Stimulated activated CD4-positive, alpha-beta T cell treated with anti-CD3 and anti-CD28 coated beads, TNF-alpha, amount 100 ng/mL, for 1 hour (primary cell): ENCODE measurements at regions not wholly inside any gene's neighbourhood (a gene's known extent, or its start where the extent isn't known, plus 50 kb on each side); places are given as distances from the start of the nearest gene placed in this dataset.

Experiments used
- DNase-seq, 3 donors: peaks; one replicate each; pipeline ENCODE4 v3.0.0-alpha.2; 2020; ENCODE audit warnings: low read depth in 3 of 3, low spot score in 1 of 3

DNA sequence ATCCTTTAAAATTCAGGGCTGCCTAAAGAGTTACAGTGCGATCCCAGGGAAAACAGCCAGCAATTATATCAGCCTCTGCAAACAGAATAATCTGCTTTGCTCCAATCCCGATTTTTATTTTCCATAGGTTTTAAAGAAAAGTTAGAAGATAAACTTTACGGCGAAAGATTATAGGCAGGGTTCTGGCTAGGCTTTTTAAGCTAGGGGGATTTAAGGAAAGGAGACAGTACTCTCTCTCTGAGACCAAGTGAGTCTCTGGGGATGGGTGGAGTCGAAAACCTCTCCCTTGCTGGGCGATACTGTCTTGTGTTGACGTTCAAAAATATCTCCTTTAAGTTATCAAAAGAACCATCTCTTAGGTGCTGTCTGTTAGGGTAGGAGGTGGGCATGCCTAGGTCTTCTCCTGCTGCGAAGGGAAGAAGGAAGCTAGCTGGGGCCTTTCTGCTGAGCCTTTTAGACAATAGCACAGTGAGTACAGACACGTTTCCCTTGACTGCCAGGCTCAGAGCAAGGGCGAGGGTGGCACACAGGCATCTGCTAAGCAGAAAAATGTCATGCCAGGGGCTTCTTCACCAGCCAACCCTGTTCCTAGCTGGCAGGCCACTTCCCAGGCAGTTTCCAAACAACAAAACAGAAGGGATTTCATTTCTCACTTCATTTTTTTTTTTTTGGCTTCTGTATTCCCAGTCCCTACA lies 167.9 kb upstream of the MAF start:
- no peak for DNase-seq

DNA sequence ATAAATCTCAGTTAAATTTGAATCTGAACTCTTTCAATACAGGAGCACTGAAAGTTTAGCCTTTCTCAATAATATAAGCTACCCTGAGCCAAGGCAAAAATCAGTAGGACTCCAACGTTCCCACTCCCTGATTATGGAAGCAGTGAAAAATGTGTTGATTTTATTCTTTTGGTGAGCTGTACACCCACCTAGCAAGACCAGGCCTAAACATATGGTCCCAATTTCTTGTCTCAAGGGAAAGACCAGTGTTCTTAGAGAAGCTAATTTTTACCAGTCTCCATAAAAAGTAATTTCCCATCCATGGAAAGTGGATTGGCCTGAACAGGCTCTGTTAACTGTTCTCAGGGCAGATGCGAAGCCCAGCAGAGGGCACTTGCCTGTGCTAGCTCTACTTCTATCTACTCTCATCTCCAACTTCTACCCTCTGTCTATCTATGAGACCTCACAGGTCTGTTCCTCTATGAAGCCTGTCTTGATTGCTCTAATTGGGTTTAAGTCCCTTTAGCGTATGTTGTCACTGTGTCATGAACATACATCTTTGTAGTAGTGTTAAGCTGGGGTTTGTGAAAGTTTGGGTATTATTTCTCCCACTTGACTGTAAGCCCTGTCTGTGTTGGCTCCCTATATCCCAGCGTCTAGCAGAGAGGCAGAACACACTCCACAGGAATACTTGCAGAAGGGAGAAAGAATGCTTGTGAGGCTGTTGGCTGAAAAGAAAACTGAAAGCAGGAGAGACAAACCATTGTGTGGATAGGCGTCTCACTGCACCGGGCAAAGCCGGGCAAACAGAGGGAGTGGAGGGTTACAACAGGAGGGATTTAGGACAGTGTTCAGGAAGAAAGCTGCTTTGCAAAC lies 167.1 kb upstream of the MAF start:
- no peak for DNase-seq

DNA sequence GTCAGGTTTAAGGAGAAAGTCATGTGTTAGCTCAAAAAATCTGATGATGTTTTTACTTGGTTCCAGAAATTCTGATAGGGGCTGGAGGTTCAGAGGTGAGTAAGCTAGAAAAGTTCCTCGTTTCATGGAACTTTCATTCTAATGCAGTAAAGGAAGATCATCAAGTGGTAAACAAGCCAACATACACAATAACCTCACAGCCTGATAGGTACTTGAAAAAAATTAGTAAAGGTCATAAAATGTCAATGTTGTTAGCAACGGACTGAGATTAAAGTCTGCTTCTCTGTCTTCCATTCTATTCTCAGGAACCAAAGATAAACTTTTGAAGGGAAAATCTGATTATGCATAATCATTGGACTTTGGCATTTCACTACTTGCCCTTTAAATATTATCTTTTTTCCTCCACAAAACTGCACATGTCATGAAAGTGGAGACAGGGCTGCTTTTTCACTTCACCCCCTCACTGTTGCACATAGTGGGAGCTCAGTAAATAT lies 165.4 kb upstream of the MAF start:
- no peak for DNase-seq

DNA sequence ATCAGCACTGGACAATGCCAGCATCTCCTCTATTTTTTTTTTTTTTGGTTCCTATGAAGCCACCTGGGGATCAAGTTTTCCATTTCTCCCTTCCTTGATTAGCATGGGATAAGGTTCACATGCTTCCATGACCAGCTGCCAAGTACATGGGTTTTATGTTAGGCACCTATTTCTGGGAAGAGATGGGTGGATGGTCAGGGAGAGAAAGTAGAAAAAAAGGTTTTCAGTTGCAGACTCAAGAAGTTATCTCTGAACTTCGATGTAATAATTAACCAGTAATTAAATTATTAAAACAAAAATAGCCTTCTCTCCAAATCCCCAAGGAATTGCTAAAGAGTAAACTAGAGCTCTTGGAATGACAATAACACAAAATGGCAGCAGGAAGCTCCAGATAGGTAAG lies 164.9 kb upstream of the MAF start:
- DNase-seq, result no peak

DNA sequence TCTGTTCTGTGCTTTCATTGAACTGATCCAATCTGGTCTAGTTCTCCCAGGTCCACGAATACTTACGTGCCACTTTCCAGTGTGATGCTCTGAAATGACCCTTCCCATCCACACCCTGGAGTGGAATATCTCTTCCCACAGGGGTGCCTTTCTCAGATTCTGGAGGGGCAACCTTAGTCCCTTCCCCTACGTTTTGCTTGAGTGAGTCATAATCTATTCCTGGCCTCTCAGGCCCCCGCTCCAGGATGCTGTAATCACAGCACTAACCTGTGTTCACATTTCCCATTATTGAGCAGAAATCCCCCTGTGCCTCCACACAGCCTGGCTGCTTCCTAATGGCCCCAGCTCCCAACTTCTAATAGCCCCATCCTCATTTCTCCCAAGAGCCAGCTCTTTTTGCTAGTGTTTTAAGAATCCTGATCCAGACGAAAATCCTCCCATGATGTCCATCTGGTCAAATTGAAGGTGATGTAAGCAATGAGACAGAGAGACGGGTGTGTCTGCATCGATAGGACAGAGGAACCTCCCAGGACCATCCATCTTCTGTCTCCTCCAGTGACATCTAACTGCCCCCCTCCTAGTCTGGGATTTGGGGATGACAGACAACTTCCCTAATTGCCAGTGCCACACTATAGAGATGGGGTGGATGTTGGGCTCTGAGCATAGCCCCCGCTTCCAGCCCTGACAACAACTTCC lies 164.0 kb upstream of the MAF start:
- DNase-seq, result no peak

DNA sequence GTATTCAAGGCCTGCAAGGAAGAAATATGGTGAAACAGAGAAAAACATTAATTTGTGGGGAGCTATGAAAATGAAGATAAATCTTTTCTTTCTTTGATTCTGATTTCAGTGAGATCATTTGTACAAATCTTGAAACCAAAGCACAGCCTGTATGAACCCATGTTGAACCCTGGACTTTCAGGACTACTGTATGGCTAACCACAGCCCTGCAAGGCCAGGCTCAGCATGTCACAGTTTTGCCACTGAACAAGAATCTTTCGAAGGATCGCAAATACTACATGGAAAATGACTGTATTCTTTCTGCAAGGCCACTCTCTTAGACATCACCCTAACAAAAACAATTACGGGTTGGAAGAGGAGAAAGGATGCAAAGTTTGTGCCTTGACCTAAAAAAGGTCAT lies 161.7 kb upstream of the MAF start:
- DNase-seq, result no peak

DNA sequence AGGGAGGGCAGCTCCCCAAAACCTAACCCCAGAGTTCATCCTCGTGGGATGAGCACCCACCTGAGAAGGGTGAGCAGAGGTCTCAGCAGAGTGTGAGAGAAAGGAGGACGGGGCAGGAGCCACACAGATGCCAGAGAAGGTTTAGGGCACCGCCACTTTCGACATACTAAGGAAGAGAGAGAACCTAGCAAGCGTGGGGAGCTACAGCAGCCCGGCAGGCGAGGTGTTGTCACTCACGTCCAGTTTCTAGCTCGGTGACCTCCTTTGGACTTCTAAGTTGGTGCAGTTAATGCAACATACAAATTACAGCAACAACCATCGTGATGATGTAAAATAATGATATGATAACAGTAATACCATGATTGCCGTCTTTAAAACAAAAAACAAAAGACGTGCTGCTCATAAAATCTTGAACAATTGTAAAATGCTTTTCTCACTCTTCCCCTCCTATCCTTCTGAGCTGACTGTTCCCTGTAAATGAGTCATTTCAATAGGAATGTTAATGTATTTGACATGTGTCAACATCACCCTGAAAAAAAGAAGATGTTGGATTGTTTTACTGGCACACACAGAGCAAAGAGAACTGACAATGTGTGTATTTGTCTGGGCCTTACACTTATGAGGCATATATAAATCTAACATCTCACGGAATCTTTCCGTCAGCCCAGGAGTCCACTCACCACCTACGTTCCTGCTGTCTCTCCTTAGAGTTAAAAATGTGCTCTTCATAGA lies 158.2 kb upstream of the MAF start:
- no peak for DNase-seq

DNA sequence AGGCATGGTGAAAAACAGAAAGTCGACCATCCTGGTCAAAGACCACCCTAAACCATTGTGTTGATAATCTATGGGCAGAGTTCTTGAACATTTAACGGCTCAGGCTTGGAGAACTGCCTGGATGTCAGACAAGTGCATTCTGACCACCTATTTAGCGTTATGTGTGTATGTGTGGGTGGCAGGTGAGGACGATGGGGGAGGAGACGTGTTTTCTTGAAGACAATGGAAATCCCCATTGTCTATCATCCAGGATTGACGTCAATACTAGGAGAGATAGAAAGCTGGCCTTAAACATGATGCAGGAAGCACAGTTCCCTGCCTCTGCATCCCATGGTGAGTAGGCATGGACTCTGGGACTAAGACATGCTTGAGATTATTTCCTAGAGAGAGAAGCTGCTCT lies 157.4 kb upstream of the MAF start:
- DNase-seq, result no peak

DNA sequence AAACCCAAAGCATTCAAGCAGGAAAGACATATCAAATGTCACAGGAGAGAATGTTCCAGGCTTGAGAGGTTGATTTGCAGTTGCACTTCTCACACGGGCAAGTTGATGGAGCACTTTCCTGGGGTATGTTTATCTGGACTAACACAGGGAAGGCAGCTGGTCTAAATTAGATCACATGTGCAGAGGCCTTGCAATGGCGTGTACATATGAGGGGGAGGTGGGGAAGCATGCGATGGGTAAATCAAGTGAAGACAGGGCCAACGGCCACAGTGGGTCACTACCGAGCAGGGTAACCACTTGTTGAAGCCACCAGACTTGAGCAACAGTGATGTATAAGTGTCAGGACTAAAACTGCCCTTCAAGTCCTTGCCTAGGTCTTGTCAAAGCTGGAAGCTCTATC lies 156.6 kb upstream of the MAF start:
- DNase-seq, result no peak

DNA sequence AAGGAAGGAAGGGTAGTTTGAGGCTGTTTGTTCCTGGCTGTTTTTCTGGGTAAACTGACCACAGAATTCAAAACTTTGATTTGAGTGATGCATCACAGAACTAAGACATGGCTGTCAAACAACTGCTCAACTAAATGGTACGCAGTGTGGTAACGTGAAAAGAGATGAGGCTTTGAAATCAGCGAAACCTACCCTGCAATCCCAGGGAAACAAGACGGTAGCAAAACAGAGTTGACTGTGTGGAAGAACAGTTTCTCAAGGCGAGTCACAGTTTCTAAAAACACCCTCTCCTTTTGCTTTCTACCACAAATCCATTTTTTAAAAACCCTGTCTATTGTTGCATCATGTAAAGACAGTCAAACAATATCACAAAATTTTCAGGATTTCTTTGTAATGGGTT lies 156.0 kb upstream of the MAF start:
- no peak for DNase-seq

DNA sequence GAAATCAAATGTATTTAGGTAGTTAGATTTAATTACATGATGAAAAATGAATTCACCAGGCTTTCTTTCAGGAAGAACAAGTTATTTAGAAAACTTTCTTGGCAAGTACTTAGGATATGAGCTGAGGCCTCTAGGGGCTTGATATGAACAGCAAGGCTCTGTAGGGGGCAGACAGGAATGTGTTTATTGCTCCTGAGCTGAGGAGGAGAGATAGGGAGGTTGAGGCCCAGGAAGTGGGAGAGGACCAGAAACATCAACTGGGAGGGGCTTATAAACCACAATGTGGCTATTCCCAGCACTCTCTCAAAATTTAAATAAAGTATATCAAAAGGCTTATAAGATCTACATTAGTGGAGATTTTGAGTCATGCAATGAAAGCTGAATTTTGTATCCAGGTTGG lies 154.0 kb upstream of the MAF start:
- DNase-seq, result no peak

DNA sequence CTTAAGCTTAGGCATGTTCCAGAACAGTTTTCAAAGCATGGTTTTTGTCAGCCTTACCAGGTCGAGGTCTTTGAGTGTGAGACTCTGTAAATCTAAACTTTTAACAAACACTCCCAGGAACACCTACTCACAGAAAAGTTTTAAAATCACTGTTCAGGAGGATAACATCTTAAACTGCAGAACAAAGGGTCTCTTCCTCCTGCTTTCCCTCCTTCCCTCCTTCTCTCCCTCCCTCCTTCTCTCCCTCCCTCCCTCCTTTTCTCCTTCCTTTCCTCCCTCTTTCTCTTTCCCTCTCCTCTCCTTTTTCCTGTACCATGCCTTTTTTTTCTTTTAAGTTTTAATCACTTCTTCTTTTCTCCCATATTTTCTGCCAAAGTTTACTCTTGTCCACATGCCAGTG lies 153.5 kb upstream of the MAF start:
- DNase-seq, result no peak

DNA sequence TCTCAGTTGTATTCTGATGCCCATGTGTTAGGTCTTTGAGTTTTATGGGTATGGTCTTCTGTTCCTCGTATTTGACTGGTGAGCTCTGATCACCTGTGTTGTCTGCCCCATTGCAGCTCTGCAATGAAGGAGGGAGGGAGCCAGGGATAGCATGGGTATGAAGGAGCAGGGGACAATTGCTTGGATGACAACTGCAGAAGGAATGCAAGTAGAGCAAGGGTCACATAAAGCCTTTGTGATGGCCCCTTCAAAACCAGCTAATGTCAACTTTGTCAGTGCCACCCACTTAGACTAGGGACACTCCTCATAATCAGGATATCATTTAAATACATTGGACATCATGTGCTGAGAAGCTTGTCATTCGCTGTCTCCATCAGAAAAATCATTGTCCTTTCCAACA lies 152.7 kb upstream of the MAF start:
- DNase-seq, result no peak

DNA sequence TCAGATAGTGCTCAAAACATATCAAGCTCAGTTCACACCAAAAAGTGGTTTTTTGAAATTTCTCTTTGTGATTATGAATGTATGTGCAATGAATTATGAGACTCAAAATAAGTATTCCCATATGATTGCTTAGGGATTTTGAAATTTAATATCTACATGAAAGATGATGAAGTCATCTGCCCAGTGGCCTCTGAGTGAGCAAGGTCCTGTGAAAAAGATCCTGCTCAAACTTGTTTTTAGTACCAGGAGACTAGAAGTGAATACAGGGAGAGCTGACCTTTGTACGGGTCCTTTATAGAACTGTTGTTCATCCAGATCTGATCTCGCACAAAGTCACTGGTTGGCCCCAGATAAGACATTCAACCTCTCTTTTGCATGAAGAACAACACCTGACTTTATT lies 151.9 kb upstream of the MAF start:
- no peak for DNase-seq

DNA sequence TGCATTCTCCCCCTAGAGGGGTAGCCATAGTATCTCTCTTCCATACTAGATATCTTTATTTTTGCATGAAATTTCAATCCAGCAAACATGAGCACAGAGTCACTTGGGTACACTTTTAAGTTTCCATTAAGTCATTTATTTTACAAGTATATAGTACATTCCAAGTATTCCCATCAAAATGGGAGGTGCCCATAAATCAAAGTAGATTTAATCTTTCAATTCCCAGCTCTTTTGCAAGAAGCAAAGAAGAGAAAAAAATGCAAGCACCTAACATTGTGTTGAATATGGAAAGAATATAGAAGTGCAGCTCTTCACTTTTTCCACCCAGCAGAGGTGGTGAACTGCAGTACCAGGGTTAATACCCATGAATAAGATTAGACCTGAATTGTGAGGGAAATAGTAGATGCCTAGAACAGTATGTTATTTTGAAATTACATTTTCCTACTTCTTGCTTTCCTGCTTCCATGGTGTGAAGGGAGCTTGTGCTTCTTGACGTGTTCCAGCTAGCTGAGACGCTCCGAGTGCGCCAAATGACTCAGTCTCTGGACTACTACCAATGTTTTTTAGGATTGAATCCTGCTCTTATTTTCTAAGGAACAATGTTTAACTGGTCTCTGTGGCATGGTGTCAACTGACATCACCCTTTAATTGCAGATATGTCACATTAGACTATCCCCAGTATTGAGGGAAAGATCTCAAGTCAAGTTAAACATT lies 151.1 kb upstream of the MAF start:
- no peak for DNase-seq

DNA sequence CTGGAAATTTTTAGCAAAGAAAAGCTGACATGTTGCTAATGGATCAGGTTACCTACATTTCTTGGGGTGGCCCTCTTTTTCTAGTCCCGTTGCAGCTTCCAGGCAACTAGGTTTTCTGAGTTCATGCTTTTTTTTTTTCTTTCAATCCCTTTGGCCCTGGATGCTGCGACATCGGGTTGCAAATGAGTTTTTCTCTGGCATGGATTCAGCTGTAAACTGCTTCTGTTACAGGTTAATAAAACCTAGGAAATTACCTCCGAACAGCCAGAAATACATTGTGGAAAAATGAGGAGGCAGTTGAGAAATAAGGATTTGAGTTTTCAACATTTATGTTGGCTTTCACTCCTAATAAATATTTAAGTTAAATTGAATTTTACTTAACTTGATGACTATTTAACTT lies 149.8 kb upstream of the MAF start:
- DNase-seq, result no peak

DNA sequence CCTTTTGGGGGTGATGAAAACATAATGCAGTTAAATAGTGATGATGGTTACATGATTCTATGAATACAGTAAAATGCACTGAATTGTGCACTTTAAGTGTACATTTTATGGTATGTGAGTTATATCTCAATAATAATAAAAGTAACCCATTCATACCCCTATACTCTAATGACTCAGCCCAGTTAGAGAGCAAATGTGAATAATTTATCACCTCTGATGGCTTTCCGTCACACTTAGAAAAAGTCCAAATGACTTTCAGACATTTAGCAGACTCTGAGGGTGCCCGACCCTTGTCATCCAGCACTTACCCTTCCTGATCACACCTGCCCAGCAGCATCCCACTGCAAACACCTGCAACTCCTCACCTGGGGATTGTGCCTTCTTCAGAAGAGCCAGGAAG lies 148.1 kb upstream of the MAF start:
- no peak for DNase-seq

DNA sequence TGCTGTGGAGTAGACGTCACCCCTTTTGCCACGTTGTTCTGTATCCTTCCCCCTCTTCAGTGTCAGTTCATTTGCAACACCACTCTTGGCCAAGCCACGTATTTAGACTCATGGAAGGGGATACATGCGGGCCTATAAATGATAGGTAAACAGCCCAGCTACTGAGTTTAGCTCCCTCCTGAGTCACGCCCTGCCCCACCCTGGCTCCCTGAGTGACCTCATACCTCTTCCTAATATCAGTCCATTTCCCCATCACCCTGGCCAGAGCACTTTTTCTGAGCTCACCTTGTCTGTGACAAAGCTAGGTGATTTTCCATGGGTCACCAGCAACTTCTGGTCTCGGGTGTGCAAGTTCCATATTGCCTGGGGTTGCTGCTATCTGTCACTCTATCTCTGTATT lies 147.2 kb upstream of the MAF start:
- no peak for DNase-seq

DNA sequence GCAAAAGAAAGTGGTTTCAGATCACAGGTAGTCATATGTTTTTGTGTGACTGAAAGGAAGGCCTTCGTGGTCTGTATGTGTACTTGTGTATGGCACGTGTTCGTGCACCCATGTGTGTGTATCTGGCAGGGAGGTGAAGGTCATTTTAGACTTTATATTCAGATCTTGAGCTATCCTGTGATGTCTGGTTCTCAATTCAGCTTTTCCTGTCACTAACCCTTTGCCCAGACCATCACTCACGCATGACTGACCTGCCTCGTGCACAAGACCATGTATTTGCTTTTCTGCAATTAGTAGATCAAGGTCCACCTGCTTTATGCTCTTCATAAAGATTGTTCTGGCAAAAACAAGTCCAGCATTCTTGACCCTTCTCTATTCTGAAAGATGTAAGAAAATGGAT lies 139.7 kb upstream of the MAF start:
- DNase-seq, result no peak

DNA sequence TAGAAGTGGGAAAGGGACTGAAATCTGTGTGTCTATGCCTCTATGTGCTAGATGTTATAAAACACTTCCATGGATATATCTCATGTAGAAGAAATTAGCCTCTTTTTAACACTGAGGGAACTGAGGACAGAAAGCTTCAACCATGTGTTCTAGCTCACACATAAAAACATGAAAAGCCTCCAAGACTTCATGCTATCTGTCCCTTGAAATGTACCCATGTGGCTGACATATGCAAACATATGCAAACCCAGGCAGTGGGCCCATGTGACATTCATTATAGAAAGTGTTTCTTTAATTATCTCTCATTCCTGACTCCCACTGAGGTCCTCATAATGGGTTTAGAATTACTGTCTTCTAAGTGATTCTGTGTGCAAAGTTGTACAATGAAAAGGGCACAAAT lies 134.7 kb upstream of the MAF start:
- no peak for DNase-seq

DNA sequence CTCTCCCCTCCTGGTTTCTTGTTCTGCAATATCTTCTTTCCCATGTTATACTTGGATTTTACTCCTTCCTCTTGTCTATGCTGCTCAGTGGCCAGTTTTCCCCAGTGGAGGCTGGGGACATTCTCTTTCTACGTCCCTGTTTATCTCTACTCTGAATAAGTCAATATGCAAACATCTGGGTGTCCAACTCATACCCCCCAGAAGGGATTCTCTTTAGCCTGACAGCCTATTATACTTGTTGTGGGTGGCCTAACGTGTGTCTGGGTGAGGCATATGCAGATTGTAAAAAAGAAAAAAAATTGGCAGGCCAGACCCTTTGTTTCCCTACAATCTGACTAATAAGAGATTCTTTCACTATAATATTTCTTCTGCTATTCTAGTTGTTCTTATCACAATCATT lies 134.2 kb upstream of the MAF start:
- no peak for DNase-seq
